RKO (cell line): ENCODE measurements at regions not wholly inside any gene's neighbourhood (a gene's known extent, or its start where the extent isn't known, plus 50 kb on each side); places are given as distances from the start of the nearest gene placed in this dataset.
"Not testable (repeated sequence)": the region's sequence is repeated elsewhere in the genome, so short reads cannot be mapped to it uniquely, and the experiment has no call there.

Experiments used
- DNase-seq: peaks from one replicate; pipeline ENCODE4 v3.0.0-alpha.2; 2016; ENCODE audit warnings: low spot score

DNA sequence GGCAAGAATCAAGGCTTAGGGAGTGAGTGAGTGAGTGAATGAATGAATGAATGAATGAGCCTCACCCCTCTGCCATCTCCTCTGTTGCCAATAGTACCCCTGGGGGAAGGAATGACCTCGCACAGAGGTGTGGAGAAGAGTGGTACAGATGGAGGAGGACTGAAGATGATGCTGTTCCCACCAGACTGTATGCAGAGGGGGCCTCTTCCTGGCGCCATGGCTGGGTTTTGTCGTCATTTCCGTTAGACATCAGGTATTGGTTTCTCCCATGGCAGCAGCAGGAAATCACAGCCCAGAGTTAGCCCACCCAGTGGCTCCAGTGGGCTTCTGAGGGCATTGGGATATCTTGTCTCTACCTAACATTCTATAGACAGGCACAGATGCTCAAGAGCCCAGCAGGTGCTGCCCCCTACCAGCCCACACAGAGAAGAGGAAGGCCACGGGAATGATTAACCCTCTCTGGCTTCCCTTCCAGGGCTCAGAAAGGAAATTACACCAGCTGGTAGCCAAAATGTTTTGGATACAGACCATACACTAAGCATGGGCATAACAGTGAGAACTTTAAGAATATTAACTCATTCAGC, 109.8 kb upstream of the SLC6A11 start:
- no peak for DNase-seq

- DNase-seq = no peak
These were observed 109.2 kb upstream of the SLC6A11 start for GRCh38 chr3:10706740-10707399.

- no peak for DNase-seq
These were observed 108.4 kb upstream of the SLC6A11 start for GRCh38 chr3:10707400-10708215.

DNA sequence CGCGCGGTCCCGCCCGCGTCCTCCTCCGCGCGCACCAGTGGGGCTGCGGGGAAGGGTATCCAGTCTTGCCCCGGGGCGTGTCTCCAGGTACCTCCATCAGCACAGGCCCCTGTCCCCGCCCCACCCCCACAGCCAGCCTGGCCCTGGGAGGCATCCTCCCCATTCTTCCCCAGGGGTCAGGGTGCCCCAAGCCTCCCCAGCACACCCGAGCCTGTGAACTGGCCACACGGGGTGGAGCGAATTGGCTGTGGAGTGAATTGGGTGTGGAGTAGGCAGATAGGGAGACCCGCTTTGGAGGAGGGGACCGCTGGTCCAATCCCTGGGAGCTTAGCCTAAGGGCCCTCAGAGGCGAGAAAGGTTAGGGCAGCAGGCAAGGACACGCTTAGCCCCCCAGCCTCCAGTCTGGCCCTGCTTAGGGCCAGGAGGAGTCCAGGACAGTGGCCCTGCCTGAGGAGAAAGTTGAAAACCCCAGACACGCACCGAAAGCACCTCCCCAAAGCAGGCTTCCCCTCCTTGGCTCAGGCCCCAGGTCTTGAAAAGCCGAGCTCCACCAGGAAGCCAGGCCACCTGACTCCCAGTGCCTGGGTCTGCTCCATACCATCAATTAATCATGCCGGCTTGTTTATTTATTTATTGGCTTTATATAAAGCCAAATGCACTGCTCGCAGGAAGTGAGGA, 107.7 kb upstream of the SLC6A11 start:
- no peak for DNase-seq

GRCh38 chr3:10709110-10709781, 106.8 kb upstream of the SLC6A11 start:
- no peak for DNase-seq

DNA sequence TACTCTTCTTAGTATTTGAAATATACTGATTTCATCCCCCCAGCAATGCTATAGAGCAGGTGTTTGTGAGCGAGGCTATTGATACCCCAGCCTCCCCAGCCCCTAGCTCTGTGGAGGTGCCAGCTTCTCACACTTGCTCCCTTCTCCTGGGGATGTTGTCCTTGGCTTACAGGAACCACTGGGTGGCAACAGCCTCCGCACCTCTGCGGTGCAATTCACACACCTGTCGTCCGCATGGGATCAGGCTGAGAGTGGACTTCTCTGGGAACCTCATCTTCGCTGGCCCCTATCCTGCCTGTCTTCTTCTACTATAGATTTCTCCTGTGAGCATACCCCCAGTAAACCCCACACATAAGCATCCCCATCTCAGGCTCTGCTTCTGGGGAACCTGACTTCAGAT, 103.9 kb upstream of the SLC6A11 start:
- no peak for DNase-seq

DNA sequence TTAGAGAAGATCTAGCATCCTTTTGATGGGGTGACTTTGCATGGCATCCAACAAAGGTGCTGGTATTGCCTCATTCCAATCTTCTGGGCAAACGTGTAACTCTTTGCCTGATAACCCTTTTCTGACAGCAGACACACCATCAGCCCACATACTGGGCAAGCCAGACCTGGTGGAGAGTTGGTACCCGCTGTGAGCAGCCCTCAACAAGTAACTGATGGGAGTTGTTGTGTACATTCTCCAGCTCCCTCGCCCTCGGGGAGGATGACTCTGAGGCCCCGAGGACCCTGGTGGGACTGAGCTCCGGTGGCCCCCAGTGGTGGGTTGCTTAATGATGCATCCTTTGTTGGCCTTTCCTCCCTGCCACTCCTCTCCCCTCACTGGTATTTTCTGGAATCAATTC, 102.4 kb upstream of the SLC6A11 start:
- DNase-seq = no peak

- no peak for DNase-seq
These were observed 100.1 kb upstream of the SLC6A11 start for GRCh38 chr3:10715886-10716285.

DNA sequence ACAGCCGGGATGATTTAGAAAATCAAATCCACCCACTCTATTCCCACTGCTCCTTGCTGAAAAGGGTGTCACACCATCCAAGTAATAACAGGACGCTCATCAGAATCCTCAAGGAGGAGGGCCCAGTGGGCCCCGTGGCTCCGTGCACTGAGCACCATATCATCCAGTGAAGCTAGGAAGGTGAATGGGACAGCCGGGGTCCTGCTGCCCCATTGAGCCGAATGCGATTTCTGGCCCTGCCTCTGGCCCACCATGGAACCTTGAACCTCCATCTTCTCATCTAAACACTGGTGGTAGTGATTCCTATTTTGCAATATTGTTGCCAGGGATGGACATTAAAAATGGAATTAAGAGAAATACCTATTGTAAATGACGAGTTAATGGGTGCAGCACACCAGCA, 99.1 kb upstream of the SLC6A11 start:
- DNase-seq = no peak

DNA sequence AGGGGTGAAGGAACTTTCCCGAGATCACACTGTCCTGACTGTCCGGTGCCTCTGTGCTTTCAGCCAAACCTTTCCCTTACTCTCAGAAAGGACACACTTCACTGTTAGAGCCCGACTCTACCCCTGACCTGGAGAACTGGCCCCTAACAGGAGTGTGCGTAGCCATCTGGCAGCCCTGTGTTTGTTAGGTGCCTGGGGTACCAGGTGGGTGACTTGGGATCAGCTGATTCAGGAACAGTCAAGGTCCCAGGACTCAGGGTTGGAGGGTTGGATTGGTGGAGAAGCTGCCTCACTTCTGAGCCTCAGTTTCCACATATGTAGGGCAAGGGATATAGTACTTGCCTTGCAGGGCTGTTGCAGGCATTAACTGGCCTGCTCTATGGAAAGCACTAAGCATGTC, 98.3 kb upstream of the SLC6A11 start:
- DNase-seq = no peak

DNA sequence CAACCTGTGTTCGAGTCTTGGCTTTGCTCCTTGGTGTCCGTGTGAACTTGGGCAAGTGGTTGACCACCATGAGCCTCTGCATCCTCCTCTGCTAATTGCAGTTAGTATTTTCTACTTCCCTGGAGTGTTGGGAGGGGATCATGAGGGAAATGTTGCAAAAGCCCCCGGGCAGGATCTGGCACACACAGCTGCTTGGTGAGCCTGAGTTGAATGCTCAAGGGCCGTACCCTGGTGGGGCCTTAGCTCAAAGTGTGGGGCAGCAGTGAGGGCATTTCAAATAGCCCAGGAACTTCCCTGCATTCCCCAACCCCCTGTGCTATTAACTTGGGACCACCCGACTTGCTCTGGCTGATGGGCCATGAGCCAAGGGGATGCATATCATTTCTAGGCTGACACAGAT, 94.9 kb upstream of the SLC6A11 start:
- no peak for DNase-seq

- no peak for DNase-seq
These were observed 93.1 kb upstream of the SLC6A11 start for GRCh38 chr3:10722911-10723310.

DNA sequence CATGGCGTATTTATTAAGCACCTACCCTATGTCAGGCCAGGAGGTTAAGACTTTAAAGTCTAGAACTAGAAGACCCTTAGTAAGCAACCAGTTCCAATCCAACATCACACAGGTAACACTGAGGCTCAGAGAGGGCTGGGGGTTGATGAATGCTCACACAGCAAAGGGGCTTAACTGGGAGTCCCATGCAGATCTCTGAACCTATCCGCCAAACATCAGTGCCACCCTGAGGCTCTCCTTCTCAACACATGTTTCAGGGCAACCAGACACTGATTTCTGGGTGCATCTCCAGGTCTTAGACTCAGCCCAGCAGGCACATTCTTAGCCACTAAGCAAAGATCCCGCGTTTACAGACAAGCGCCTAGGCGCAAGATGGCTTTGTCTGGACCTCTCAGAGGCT, 92.0 kb upstream of the SLC6A11 start:
- no peak for DNase-seq

DNA sequence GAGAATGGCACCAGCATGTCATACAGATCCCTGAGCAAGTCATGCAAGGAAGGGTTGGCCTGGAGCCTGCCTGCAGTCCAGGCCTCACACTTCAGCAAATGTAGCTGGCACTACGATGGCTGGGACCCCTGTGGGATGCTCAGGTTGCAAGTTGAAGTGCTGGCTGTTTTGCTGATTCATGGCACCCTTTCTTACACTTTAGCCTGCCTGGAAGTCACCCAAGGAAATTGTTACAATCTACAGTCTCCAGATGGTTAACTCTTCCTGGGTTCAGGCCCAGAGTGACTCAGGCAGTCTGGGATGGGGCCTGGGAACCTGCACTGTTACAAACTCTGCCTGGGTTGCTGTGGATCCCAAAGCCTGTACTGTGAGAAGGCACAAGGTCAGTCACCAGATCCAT, 91.0 kb upstream of the SLC6A11 start:
- no peak for DNase-seq

- no peak for DNase-seq
These were observed 90.2 kb upstream of the SLC6A11 start for GRCh38 chr3:10725846-10726245.

- no peak for DNase-seq
These were observed 89.2 kb upstream of the SLC6A11 start for GRCh38 chr3:10726787-10727186.

GRCh38 chr3:10729439-10729838, 86.6 kb upstream of the SLC6A11 start:
- no peak for DNase-seq

DNA sequence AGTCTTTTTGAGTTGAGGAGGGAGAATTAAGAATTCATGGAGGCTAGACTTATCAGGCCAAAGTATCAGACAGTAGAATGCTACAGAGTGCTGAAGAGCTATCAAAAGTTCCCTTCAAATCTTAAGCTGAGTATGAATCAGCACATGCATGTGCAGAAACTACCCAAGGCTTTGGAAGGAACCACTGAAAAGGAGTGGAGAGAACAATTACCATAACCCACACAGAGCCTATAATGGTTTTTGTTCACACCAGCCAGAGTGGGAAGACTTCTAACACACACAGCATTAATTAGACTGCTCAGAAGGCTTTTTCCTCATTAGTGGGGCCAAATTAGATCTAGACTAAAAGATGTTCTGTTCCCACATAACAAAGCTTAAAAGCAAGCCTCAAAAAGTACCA, 83.7 kb upstream of the SLC6A11 start:
- no peak for DNase-seq

DNA sequence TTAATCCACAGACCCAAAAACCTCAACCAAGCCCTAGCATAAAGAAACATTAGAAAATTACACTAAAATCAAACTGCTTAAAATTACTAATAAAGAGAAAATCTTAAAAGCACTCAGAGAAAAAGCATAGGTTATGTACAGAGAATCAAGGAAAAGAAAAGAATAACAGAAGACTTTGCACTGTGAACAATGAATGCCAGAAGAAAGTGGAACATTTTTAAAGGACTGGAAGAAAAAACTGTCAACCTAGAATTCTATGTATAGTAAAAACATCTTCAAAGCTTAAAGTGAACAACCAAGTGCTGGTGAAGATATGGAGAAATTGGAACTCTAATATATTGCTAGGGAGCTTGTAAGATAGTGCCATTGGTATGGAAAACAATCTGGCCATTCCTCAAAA, 82.7 kb upstream of the SLC6A11 start:
- DNase-seq = no peak

DNA sequence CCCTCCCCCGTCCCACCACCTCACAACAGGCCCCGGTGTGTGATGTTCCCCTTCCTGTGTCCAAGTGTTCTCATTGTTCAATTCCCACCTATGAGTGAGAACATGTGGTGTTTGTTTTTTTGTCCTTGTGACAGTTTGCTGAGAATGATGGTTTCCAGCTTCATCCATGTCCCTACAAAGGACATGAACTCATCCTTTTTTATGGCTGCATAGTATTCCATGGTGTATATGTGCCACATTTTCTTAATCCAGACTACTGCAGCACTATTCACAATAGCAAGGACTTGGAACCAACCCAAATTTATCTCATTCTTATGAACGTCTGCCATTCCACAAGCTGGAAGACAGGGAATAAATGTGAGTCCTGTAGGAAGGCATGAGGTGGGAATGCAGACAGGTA, 79.6 kb upstream of the SLC6A11 start:
- DNase-seq = not testable (repeated sequence)

GRCh38 chr3:10737785-10738184, 78.2 kb upstream of the SLC6A11 start:
- no peak for DNase-seq

GRCh38 chr3:10738688-10739372, 77.2 kb upstream of the SLC6A11 start:
- peak; percentile 56 for DNase-seq
